CD4-positive, alpha-beta T cell (primary cell): ENCODE measurements at regions not wholly inside any gene's neighbourhood (a gene's known extent, or its start where the extent isn't known, plus 50 kb on each side); places are given as distances from the start of the nearest gene placed in this dataset.

ENCODE experiments used
- ATAC-seq: fragments of 200-7000 bp; cut with Tn5 transposase; one replicate; pipeline ENCODE4 v1.10.0; 2022; ENCODE audit warnings: mild to moderate bottlenecking; ENCODE audit not compliant: poor library complexity
- CTCF ChIA-PET: fragments of 350-600 bp; sonication (Branson Sonifier 250); formaldehyde crosslinking; loops from one replicate; lab custom pipeline; 2021; ENCODE audit warnings: antibody characterized with exemption, inconsistent platforms; lab: Charles Lee
- POLR2A ChIA-PET: fragments of 350-600 bp; sonication (Branson Sonifier 250); formaldehyde crosslinking; loops from one replicate; lab custom pipeline; 2021; ENCODE audit warnings: antibody characterized with exemption, inconsistent platforms; lab: Charles Lee
- DNase-seq, 14 experiments: peaks; one replicate each; pipeline ENCODE4 v3.0.0-alpha.2; 2013 to 2020; ENCODE audit warnings: mixed read lengths in 2 of 14
- H3K27ac ChIP-seq, 2 donors: one replicate each; pipeline versions ENCODE4 v1.5.1 to v1.7.0; 2013; ENCODE audit warnings: low read length in 2 of 2, low read depth in 1 of 2, mild to moderate bottlenecking in 1 of 2
- H3K27me3 ChIP-seq, 2 experiments: 1 replicate in 1 of 2; 2 replicates in 1 of 2; pipeline versions ENCODE4 v1.6.1 to v1.7.0; 2013; ENCODE audit warnings: low read length in 2 of 2, control low read depth in 1 of 2, mild to moderate bottlenecking in 1 of 2, moderate library complexity in 1 of 2; ENCODE audit not compliant: insufficient read depth in 2 of 2, control insufficient read depth in 1 of 2
- H3K36me3 ChIP-seq: one replicate; pipeline ENCODE4 v1.6.1; 2013; ENCODE audit warnings: low read length, control low read depth; ENCODE audit not compliant: insufficient read depth
- H3K4me1 ChIP-seq: one replicate; pipeline ENCODE4 v1.6.1; 2013; ENCODE audit warnings: low read length, control low read depth; ENCODE audit not compliant: insufficient read depth
- H3K4me3 ChIP-seq: one replicate; pipeline ENCODE4 v1.5.1; 2013; ENCODE audit warnings: mild to moderate bottlenecking, low read length, moderate library complexity
- H3K9me3 ChIP-seq, 2 experiments: 1 replicate in 1 of 2; 2 replicates in 1 of 2; pipeline versions ENCODE4 v1.6.1 to v1.7.0; 2013; ENCODE audit warnings: low read length in 2 of 2, mild to moderate bottlenecking in 2 of 2, control low read depth in 1 of 2, moderate library complexity in 1 of 2; ENCODE audit not compliant: control insufficient read depth in 1 of 2, insufficient read depth in 1 of 2
- H3K27ac Mint-ChIP-seq: one replicate; pipeline ENCODE4 v1.8.0; 2020; ENCODE audit warnings: mixed read lengths
- H3K27me3 Mint-ChIP-seq: one replicate; pipeline ENCODE4 v1.8.0; 2021; ENCODE audit warnings: mixed read lengths
- H3K36me3 Mint-ChIP-seq: one replicate; pipeline ENCODE4 v1.8.0; 2021; ENCODE audit warnings: low read depth, mixed read lengths
- H3K4me1 Mint-ChIP-seq: one replicate; pipeline ENCODE4 v1.8.0; 2021; ENCODE audit warnings: low read depth, mixed read lengths
- H3K4me3 Mint-ChIP-seq: one replicate; pipeline ENCODE4 v1.8.0; 2020; ENCODE audit warnings: mild to moderate bottlenecking, mixed read lengths
- H3K9me3 Mint-ChIP-seq: one replicate; pipeline ENCODE4 v1.8.0; 2020; ENCODE audit warnings: mixed read lengths
- CTCF ChIP-seq: fragments of 200-600 bp; IDR thresholded peaks from one replicate; pipeline ENCODE4 v1.8.0; 2022; ENCODE audit warnings: antibody characterized with exemption, mild to moderate bottlenecking
- intact Hi-C, 2 experiments: fragments of 100-400 bp; cut with DNase I in 1 of 2; cut with micrococcal nuclease in 1 of 2; formaldehyde crosslinking; loops; one replicate each; pipeline versions ENCODE4 v1.15.1 to v1.9.0; 2023 to 2025; cut with DNase I, micrococcal nuclease

- Mint-ChIP-seq H3K4me3 (no peak overlapping the region), H3K9me3 (peaks cover 2% of the 10 kb centered on the region), H3K4me1 (no peaks in the 10 kb centered on the region), H3K27me3 (no peaks in the 10 kb centered on the region), H3K36me3 (no peaks in the 10 kb centered on the region), H3K27ac (no peak overlapping the region)
- ATAC-seq (no peak), DNase-seq (no peak)
- Histone ChIP-seq H3K4me3 (no peak overlapping the region), H3K9me3 (peaks cover 0 to 5% of the 10 kb centered on the region in 2 experiments), H3K36me3 (no peaks in the 10 kb centered on the region), H3K4me1 (no peaks in the 10 kb centered on the region), H3K27me3 (no peaks in the 10 kb centered on the region), H3K27ac (no peak overlapping the region)
- no peak for TF ChIP-seq CTCF
- CTCF ChIA-PET: no interaction called here
- POLR2A ChIA-PET: no interaction called here
- intact Hi-C loops: no loop called here
These were observed 125.1 kb upstream of the CDH19 start for GRCh38 chr18:66728951-66729350.

GRCh38 chr18:66727991-66728390 is 124.1 kb upstream of the CDH19 start:
- Histone ChIP-seq H3K9me3 (no peaks in the 10 kb centered on the region), H3K4me3 (no peak overlapping the region), H3K27ac (no peak overlapping the region), H3K27me3 (no peaks in the 10 kb centered on the region), H3K36me3 (no peaks in the 10 kb centered on the region), H3K4me1 (no peaks in the 10 kb centered on the region)
- ATAC-seq (no peak), DNase-seq (peak in 1 of 14 experiments; percentile 1)
- Mint-ChIP-seq H3K27me3 (no peaks in the 10 kb centered on the region), H3K36me3 (no peaks in the 10 kb centered on the region), H3K4me3 (no peak overlapping the region), H3K9me3 (peaks cover 2% of the 10 kb centered on the region), H3K4me1 (no peaks in the 10 kb centered on the region), H3K27ac (no peak overlapping the region)
- intact Hi-C loops: no loop called here
- POLR2A ChIA-PET: no interaction called here
- TF ChIP-seq CTCF: no peak
- CTCF ChIA-PET: no interaction called here

GRCh38 chr18:66724664-66725356 is 120.9 kb upstream of the CDH19 start:
- Mint-ChIP-seq H3K27ac (no peak overlapping the region), H3K27me3 (no peaks in the 10 kb centered on the region), H3K4me1 (no peaks in the 10 kb centered on the region), H3K4me3 (no peak overlapping the region), H3K9me3 (no peaks in the 10 kb centered on the region), H3K36me3 (no peaks in the 10 kb centered on the region)
- intact Hi-C loops: no loop called here
- Histone ChIP-seq H3K4me3 (no peak overlapping the region), H3K27me3 (no peaks in the 10 kb centered on the region), H3K36me3 (no peaks in the 10 kb centered on the region), H3K4me1 (no peaks in the 10 kb centered on the region), H3K9me3 (peaks cover 0 to 3% of the 10 kb centered on the region in 2 experiments), H3K27ac (no peak overlapping the region)
- CTCF ChIA-PET: no interaction called here
- no peak for TF ChIP-seq CTCF
- DNase-seq (no peak), ATAC-seq (no peak)
- POLR2A ChIA-PET: no interaction called here
